GM12878 (cell line): ENCODE measurements at regions not wholly inside any gene's neighbourhood (a gene's known extent, or its start where the extent isn't known, plus 50 kb on each side); places are given as distances from the start of the nearest gene placed in this dataset.

ENCODE experiments used
- ATAC-seq: fragments of 200-7000 bp; cut with Tn5 transposase; 3 replicates; pipeline ENCODE4 v1.9.1; 2020; ENCODE audit warnings: mild to moderate bottlenecking, moderate library complexity
- BruUV-seq: library from RNA; stranded (reverse); fragments of 400-500 nt; replicated peaks from 2 replicates; lab custom pipeline; 2021; lab: Mats Ljungman, UMichigan
- CTCF ChIA-PET: fragments of 300-600 bp; sonication (Branson Sonifier 250); formaldehyde crosslinking; extraction: SDS; loops from one replicate; lab custom pipeline; 2021; ENCODE audit warnings: inconsistent platforms; lab: Yijun Ruan, JAX
- POLR2A ChIA-PET: fragments of 350-600 bp; formaldehyde crosslinking; extraction: SDS; loops from one replicate; lab custom pipeline; 2021; ENCODE audit warnings: inconsistent platforms; lab: Charles Lee
- RAD21 ChIA-PET: fragments of 300-600 bp; sonication (Branson Sonifier 250); formaldehyde crosslinking; loops from one replicate; lab custom pipeline; 2023; ENCODE audit warnings: antibody characterized with exemption; ENCODE audit not compliant: unreplicated experiment; lab: Charles Lee
- SMC1A ChIA-PET: fragments of 300-600 bp; sonication (Branson Sonifier 250); formaldehyde crosslinking; loops from one replicate; lab custom pipeline; 2023; ENCODE audit not compliant: unreplicated experiment, uncharacterized antibody; lab: Charles Lee
- DNase-seq: peaks from one replicate; pipeline ENCODE4 v3.0.0-alpha.2; 2011; ENCODE audit warnings: low read depth, low spot score
- FAIRE-seq: peaks from 3 replicates; lab custom pipeline; 2011; peaks lifted over from hg19 to GRCh38; lab: Jason Lieb, UNC
- H2AFZ ChIP-seq: 2 replicates; pipeline ENCODE4 v1.6.0; 2011; ENCODE audit warnings: low read depth, low read length, control low read depth; ENCODE audit not compliant: control insufficient read depth
- H3K27ac ChIP-seq: 2 replicates; pipeline ENCODE4 v1.5.1; 2011; ENCODE audit warnings: control low read depth; ENCODE audit not compliant: control insufficient read depth, insufficient read depth
- H3K27me3 ChIP-seq, 2 experiments: replicated peaks in 1 of 2; 2 replicates each; pipeline versions ENCODE4 v1.6.0 to v1.6.1; 2011; ENCODE audit warnings: low read length in 1 of 2; ENCODE audit not compliant: control insufficient read depth in 2 of 2, insufficient read depth in 2 of 2
- H3K36me3 ChIP-seq, 2 experiments: 2 replicates each; pipeline ENCODE4 v1.5.1; 2011; ENCODE audit warnings: low read length in 1 of 2; ENCODE audit not compliant: control insufficient read depth in 2 of 2, insufficient read depth in 2 of 2
- H3K4me1 ChIP-seq: 2 replicates; pipeline ENCODE4 v1.6.1; 2011; ENCODE audit warnings: mild to moderate bottlenecking, low read length, moderate library complexity, mixed read lengths; ENCODE audit not compliant: control insufficient read depth, insufficient read depth
- H3K4me2 ChIP-seq: 2 replicates; pipeline ENCODE4 v1.6.0; 2011; ENCODE audit warnings: control low read depth; ENCODE audit not compliant: control insufficient read depth, insufficient read depth
- H3K4me3 ChIP-seq: fragments of 200-600 bp; sonication (generic); 2 replicates; pipeline ENCODE4 v1.5.1; 2016
- H3K79me2 ChIP-seq: 2 replicates; pipeline ENCODE4 v1.6.0; 2011; ENCODE audit warnings: low read length; ENCODE audit not compliant: control insufficient read depth, insufficient read depth
- H3K9ac ChIP-seq: 2 replicates; pipeline ENCODE4 v1.8.0; 2011; ENCODE audit warnings: low read length, control low read depth, mixed read lengths; ENCODE audit not compliant: control insufficient read depth, insufficient read depth
- H3K9me3 ChIP-seq: replicated peaks from 3 replicates; pipeline ENCODE4 v1.5.1; 2011; ENCODE audit warnings: mild to moderate bottlenecking, low read length; ENCODE audit not compliant: control insufficient read depth, insufficient read depth
- H4K20me1 ChIP-seq: 2 replicates; pipeline ENCODE4 v1.6.0; 2011; ENCODE audit not compliant: control insufficient read depth, insufficient read depth
- ASH2L ChIP-seq: fragments of 300-600, 200-600 bp; sonication (generic); IDR thresholded peaks from 2 replicates; pipeline ENCODE4 v1.6.1; 2017; ENCODE audit warnings: low read depth, mild to moderate bottlenecking, borderline replicate concordance
- BCL11A ChIP-seq: IDR thresholded peaks from 2 replicates; pipeline ENCODE4 v1.6.1; 2011; ENCODE audit warnings: low read depth, low read length
- MEF2A ChIP-seq: IDR thresholded peaks from 2 replicates; pipeline ENCODE4 v1.6.1; 2011; ENCODE audit warnings: low read depth, mild to moderate bottlenecking, low read length, moderate library complexity; ENCODE audit not compliant: insufficient read depth
- NFIC ChIP-seq: IDR thresholded peaks from 2 replicates; pipeline ENCODE4 v1.6.1; 2012; ENCODE audit warnings: low read depth, mild to moderate bottlenecking, inconsistent platforms, low read length, moderate library complexity
- STAT1 ChIP-seq: fragments of 450-650 bp; conservative IDR thresholded peaks from 2 replicates; pipeline ENCODE4 v1.6.1; 2014; ENCODE audit warnings: antibody characterized with exemption, mild to moderate bottlenecking
- ZNF622 ChIP-seq: fragments of 450-650 bp; IDR thresholded peaks from 2 replicates; pipeline ENCODE4 v1.6.1; 2017; ENCODE audit warnings: mild to moderate bottlenecking, inconsistent platforms
- WGBS: methylation state at CpG from one replicate; pipeline ENCODE4 v1.1.6; 2016; ENCODE audit warnings: low lambda C conversion rate; ENCODE audit not compliant: insufficient replicate concordance, insufficient coverage; ENCODE audit errors: missing lambda C conversion rate; 5-methylcytosine and 5-hydroxymethylcytosine counted together
- in situ Hi-C: fragments of 300-500 bp; cut with MboI; formaldehyde crosslinking; loops from 9 replicates; pipeline ENCODE4 v1.14.3; 2018; ENCODE audit warnings: mixed read lengths
- intact Hi-C: fragments of 100-400 bp; cut with micrococcal nuclease; formaldehyde crosslinking; loops from one replicate; pipeline ENCODE4 v1.14.2; 2022; ENCODE audit not compliant: unreplicated experiment
- TF ChIP-seq, protein P1 (sequence below): fragments of 450-650 bp; IDR thresholded peaks from 2 replicates; pipeline ENCODE4 v1.6.1; 2017; ENCODE audit warnings: borderline replicate concordance
- TF ChIP-seq, protein P2 (sequence below): IDR thresholded peaks from 2 replicates; pipeline ENCODE4 v1.6.1; 2011; ENCODE audit warnings: low read depth, low read length, improper control_type of control experiment, borderline replicate concordance

DNA sequence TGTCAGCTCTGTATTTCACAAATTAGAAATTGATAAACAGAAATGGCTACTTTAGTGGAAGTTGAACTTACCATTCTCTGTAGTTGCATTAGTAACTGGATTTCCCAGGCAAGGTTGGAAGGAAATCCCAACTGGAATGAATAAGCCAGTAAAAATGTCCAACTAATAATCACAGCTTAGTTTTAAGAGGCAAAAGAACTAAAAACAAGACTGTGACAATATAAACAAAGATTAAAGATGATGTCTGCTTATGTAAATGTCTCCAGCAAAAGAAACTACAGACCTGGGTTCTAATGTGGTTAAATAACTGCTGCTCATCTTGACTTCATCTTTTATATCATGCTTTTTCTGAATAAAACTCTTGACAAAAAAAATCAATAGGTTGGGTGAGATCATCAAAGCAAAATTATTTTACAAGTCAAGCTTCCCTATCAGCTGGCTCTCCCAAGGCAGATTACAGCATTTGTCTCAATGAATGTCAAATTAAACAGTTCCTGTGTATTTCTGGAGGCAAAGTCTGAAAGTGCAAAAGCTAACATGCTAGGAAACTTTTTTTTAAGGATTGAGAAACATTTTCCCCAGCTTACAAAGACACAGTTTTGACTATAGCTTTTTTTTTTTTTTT, 62.3 kb upstream of the HMHB1 start (continued):
- TF ChIP-seq, protein P1, sequence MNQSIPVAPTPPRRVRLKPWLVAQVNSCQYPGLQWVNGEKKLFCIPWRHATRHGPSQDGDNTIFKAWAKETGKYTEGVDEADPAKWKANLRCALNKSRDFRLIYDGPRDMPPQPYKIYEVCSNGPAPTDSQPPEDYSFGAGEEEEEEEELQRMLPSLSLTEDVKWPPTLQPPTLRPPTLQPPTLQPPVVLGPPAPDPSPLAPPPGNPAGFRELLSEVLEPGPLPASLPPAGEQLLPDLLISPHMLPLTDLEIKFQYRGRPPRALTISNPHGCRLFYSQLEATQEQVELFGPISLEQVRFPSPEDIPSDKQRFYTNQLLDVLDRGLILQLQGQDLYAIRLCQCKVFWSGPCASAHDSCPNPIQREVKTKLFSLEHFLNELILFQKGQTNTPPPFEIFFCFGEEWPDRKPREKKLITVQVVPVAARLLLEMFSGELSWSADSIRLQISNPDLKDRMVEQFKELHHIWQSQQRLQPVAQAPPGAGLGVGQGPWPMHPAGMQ: no peak
- TF ChIP-seq ASH2L: no peak
- TF ChIP-seq BCL11A: no peak
- TF ChIP-seq NFIC: no peak
- TF ChIP-seq ZNF622: no peak
- no peak for TF ChIP-seq STAT1

DNA sequence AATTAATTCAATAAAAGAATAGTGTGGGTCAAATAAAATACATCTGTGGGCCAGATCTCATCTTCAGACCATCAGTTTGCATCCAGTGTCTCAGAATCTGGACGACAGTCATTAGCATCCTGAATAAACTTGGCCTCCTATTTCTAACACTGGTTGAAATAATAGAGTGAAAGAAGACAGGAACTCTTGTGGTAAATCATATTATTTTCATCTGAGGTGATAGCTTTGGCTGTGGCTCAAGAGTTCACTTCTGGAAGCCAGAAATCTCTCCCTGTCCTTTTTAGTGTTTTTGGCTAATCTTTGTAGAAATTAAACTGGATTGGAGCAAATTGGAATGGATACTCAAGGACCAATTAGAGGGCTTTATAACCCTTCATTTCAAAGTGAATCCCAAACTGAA, 63.4 kb upstream of the HMHB1 start:
- no peaks in the 10 kb centered on the region for H3K79me2 ChIP-seq
- no peaks in the 10 kb centered on the region for H3K27me3 ChIP-seq
- WGBS: 81% methylated on average over 1 of the region's 1 CpG
- no peak for ATAC-seq
- H3K36me3 ChIP-seq: no peaks in the 10 kb centered on the region
- no peaks in the 10 kb centered on the region for H3K4me1 ChIP-seq
- CTCF ChIA-PET: no interaction called here
- DNase-seq: no peak
- H3K27ac ChIP-seq: no peak overlapping the region
- no peak overlapping the region for H3K4me2 ChIP-seq
- POLR2A ChIA-PET: no interaction called here
- H3K4me3 ChIP-seq: no peak overlapping the region
- BruUV-seq: no TSS peak
- SMC1A ChIA-PET: interaction anchor here (1.0 to 2.4 kb wide), 5 partner anchors 9 to 66 kb away, joined by 3 to 10 read pairs (median 5); no protein-coding TSS in a partner anchor
- H2AFZ ChIP-seq: no peak overlapping the region
- H3K9me3 ChIP-seq: no peaks in the 10 kb centered on the region
- intact Hi-C loops (no loop called here), in situ Hi-C loops (no loop called here)
- no peak for TF ChIP-seq MEF2A
- TF ChIP-seq, protein P2, sequence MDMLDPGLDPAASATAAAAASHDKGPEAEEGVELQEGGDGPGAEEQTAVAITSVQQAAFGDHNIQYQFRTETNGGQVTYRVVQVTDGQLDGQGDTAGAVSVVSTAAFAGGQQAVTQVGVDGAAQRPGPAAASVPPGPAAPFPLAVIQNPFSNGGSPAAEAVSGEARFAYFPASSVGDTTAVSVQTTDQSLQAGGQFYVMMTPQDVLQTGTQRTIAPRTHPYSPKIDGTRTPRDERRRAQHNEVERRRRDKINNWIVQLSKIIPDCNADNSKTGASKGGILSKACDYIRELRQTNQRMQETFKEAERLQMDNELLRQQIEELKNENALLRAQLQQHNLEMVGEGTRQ: no peak
- no peak overlapping the region for H3K9ac ChIP-seq
- no peaks in the 10 kb centered on the region for H4K20me1 ChIP-seq
- FAIRE-seq: no peak
- RAD21 ChIA-PET: interaction anchor here (0.6 to 1.6 kb wide), 3 partner anchors 8 to 76 kb away, joined by 3 to 5 read pairs (median 3); no protein-coding TSS in a partner anchor
